ENCODE measurements at regions not wholly inside any gene's neighbourhood (a gene's known extent, or its start where the extent isn't known, plus 50 kb on each side); places are given as distances from the start of the nearest gene placed in this dataset.

DNA sequence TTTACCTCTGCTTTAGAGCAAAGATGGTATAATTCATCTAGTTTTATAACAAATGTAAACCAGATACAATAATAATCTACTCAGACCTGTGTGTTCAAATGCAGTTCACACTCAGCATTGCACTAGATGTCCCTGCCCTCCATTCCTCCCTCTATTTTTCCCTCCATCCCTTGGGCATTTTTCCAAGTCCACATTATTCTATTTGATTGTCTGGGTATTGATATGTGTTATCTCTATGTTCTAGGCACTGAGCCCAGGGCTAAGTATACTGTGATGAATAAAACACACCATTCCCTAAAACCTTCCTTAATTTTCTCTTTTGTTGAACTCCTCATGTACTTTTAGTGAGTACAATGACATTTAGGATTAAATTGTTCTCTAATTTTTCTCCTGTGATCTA is 66.2 kb upstream of the HMCN1 start:
- ChIA-PET POLR2A (no interaction called here), CTCF (no interaction called here)
- no peak for DNase-seq (ENCODE audit: extremely low spot score)
- no peak for TF ChIP-seq ZNF384 (IDR thresholded peaks at IDR 0.05)
- TF ChIP-seq ARNT (IDR thresholded peaks at IDR 0.05), result no peak
- TF ChIP-seq FOXM1 (IDR thresholded peaks at IDR 0.05; ENCODE audit: borderline replicate concordance), result no peak
- TF ChIP-seq NFRKB (IDR thresholded peaks at IDR 0.05), result no peak
- TF ChIP-seq, protein P1, sequence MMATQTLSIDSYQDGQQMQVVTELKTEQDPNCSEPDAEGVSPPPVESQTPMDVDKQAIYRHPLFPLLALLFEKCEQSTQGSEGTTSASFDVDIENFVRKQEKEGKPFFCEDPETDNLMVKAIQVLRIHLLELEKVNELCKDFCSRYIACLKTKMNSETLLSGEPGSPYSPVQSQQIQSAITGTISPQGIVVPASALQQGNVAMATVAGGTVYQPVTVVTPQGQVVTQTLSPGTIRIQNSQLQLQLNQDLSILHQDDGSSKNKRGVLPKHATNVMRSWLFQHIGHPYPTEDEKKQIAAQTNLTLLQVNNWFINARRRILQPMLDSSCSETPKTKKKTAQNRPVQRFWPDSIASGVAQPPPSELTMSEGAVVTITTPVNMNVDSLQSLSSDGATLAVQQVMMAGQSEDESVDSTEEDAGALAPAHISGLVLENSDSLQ (IDR thresholded peaks at IDR 0.05), result no peak
- no peak for TF ChIP-seq L3MBTL2 (conservative IDR thresholded peaks at IDR 0.05)
- TF ChIP-seq HDGF (IDR thresholded peaks at IDR 0.05; ENCODE audit: borderline replicate concordance), result no peak
- no peak for TF ChIP-seq SP1 (IDR thresholded peaks at IDR 0.05)
- no peak for TF ChIP-seq BHLHE40 (IDR thresholded peaks at IDR 0.05; ENCODE audit: borderline replicate concordance)
- TF ChIP-seq LEF1 (IDR thresholded peaks at IDR 0.05; ENCODE audit: borderline replicate concordance), result no peak
- TF ChIP-seq SUZ12 (IDR thresholded peaks at IDR 0.05), result no peak
- TF ChIP-seq FOXA1 (IDR thresholded peaks at IDR 0.05), result no peak
- no peak for TF ChIP-seq ELF4 (IDR thresholded peaks at IDR 0.05)
- TF ChIP-seq FOXK2 (IDR thresholded peaks at IDR 0.05), result no peak
- no peak for TF ChIP-seq TARDBP (IDR thresholded peaks at IDR 0.05)
- TF ChIP-seq CTBP1 (IDR thresholded peaks at IDR 0.05; ENCODE audit: borderline replicate concordance), result no peak

DNA sequence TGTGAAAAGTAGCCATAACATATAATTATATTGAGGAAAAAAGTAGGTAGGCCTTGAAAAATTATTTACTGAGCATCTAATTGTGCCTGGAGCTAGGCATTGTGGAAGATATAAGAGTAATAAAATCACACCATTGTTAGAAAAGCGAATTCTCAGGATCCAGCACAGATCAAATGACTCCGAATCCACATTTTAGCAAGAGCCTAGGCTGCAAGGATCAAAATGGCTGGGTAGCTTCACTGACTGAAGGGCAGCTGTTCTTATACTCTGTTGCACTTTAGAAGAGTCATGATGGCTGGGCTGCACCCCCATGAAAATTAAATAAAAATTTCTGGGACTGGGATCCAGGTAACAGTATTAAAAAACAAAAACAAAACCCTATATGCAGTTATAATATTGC is 67.6 kb upstream of the HMCN1 start:
- TF ChIP-seq ARNT (IDR thresholded peaks at IDR 0.05), result no peak
- TF ChIP-seq CTBP1 (IDR thresholded peaks at IDR 0.05; ENCODE audit: borderline replicate concordance), result no peak
- no peak for TF ChIP-seq HDGF (IDR thresholded peaks at IDR 0.05; ENCODE audit: borderline replicate concordance)
- TF ChIP-seq FOXM1 (IDR thresholded peaks at IDR 0.05; ENCODE audit: borderline replicate concordance), result no peak
- no peak for TF ChIP-seq LEF1 (IDR thresholded peaks at IDR 0.05; ENCODE audit: borderline replicate concordance)
- TF ChIP-seq TARDBP (IDR thresholded peaks at IDR 0.05), result no peak
- TF ChIP-seq NFRKB (IDR thresholded peaks at IDR 0.05), result no peak
- no peak for TF ChIP-seq SP1 (IDR thresholded peaks at IDR 0.05)
- no peak for TF ChIP-seq BHLHE40 (IDR thresholded peaks at IDR 0.05; ENCODE audit: borderline replicate concordance)
- no peak for TF ChIP-seq L3MBTL2 (conservative IDR thresholded peaks at IDR 0.05)
- TF ChIP-seq, protein P1 (IDR thresholded peaks at IDR 0.05), result no peak
- TF ChIP-seq FOXA1 (IDR thresholded peaks at IDR 0.05), result no peak
- no peak for TF ChIP-seq FOXK2 (IDR thresholded peaks at IDR 0.05)
- no peak for TF ChIP-seq ZNF384 (IDR thresholded peaks at IDR 0.05)
- no peak for TF ChIP-seq ELF4 (IDR thresholded peaks at IDR 0.05)
- TF ChIP-seq SUZ12 (IDR thresholded peaks at IDR 0.05), result no peak
- DNase-seq (ENCODE audit: extremely low spot score), result no peak
- ChIA-PET POLR2A (no interaction called here), CTCF (no interaction called here)

DNA sequence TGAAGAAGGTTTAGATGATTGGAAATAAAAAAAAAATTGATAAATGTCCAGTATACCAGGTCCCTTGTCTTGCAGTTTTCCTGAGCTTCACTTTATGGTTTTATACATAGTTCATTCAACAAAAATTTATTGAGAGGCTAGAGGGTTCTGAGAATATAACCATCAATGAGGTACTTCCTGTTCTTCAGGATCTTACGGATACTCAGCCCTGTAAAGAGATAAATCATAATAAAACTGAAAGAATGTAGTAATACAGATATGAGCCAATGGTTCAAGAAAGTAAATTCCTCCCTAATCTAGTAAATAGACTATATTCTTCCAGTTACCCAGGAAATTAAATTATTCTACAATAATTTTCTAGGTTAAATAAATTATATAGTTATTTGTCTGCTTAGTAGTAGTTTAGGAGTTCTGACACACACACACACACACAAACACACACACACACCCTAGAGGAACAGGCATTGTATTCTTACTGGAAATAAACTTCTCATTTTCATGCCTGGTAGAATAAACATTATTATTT is 70.4 kb upstream of the HMCN1 start:
- ChIA-PET CTCF (interaction anchor here (0.6 to 1.4 kb wide), 2 partner anchors 68 to 654 kb away, joined by 3 read pairs; no protein-coding TSS in a partner anchor), POLR2A (no interaction called here)
- no peak for DNase-seq (ENCODE audit: extremely low spot score)
- TF ChIP-seq LEF1 (IDR thresholded peaks at IDR 0.05; ENCODE audit: borderline replicate concordance), result no peak
- no peak for TF ChIP-seq SUZ12 (IDR thresholded peaks at IDR 0.05)
- TF ChIP-seq FOXK2 (IDR thresholded peaks at IDR 0.05), result no peak
- TF ChIP-seq SP1 (IDR thresholded peaks at IDR 0.05), result no peak
- TF ChIP-seq, protein P1 (IDR thresholded peaks at IDR 0.05), result no peak
- no peak for TF ChIP-seq TARDBP (IDR thresholded peaks at IDR 0.05)
- TF ChIP-seq HDGF (IDR thresholded peaks at IDR 0.05; ENCODE audit: borderline replicate concordance), result no peak
- TF ChIP-seq FOXA1 (IDR thresholded peaks at IDR 0.05), result no peak
- no peak for TF ChIP-seq ZNF384 (IDR thresholded peaks at IDR 0.05)
- TF ChIP-seq NFRKB (IDR thresholded peaks at IDR 0.05), result no peak
- TF ChIP-seq L3MBTL2 (conservative IDR thresholded peaks at IDR 0.05), result no peak
- no peak for TF ChIP-seq FOXM1 (IDR thresholded peaks at IDR 0.05; ENCODE audit: borderline replicate concordance)
- TF ChIP-seq BHLHE40 (IDR thresholded peaks at IDR 0.05; ENCODE audit: borderline replicate concordance), result no peak
- TF ChIP-seq ELF4 (IDR thresholded peaks at IDR 0.05), result no peak
- TF ChIP-seq ARNT (IDR thresholded peaks at IDR 0.05), result no peak
- no peak for TF ChIP-seq CTBP1 (IDR thresholded peaks at IDR 0.05; ENCODE audit: borderline replicate concordance)

DNA sequence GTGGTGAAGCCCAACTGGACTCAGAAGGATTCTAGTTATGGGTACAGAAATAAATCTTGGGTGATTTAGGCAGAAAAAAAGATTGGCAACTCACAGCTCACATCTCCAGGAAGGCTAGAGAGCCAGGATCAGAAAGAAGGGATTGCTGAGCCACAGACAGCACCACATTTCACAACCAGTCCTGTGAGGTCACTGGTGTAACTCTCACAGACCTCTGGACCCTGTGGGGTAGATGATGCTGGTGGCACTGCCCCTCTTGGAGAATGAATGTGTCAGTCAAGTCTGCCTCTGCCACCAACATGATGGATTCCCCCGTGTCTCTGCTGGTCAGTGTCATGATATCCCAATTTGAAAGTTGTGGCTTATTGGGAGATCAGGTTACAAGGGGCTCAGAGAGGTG is 70.9 kb upstream of the HMCN1 start:
- CTCF ChIA-PET, result interaction anchor here (0.6 to 1.4 kb wide), 2 partner anchors 68 to 655 kb away, joined by 3 read pairs; no protein-coding TSS in a partner anchor
- no peak for DNase-seq (ENCODE audit: extremely low spot score)
- POLR2A ChIA-PET, result no interaction called here
- TF ChIP-seq, protein P1 (IDR thresholded peaks at IDR 0.05), result no peak
- TF ChIP-seq SP1 (IDR thresholded peaks at IDR 0.05), result no peak

DNA sequence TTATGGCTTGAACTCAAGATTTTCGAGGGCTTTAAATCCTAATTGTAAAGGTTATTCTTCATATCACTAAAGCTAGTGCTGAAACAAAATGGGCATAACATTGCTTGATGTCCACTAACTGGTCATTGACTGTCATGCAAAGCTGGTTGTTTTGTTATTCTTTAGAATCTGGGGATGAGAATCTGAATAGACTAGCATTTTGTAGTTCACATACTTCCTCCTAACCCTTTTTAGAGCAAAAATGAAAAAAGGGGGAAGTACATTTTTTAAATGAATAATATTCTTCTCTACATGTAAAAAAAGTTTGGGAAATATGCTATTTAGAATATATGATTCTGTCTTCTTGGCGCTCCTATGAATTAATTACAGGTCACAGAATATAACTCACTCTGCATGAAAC is 72.2 kb upstream of the HMCN1 start:
- DNase-seq (ENCODE audit: extremely low spot score), result no peak
- CTCF ChIA-PET, result interaction anchor here (1.5 kb wide), 1 partner anchor 12 kb away, joined by 6 read pairs; no protein-coding TSS in a partner anchor
- TF ChIP-seq NFRKB (IDR thresholded peaks at IDR 0.05) (no peak), FOXA1 (IDR thresholded peaks at IDR 0.05) (no peak), SP1 (IDR thresholded peaks at IDR 0.05) (no peak), TARDBP (IDR thresholded peaks at IDR 0.05) (no peak), SUZ12 (IDR thresholded peaks at IDR 0.05) (no peak), ARNT (IDR thresholded peaks at IDR 0.05) (no peak), ZNF384 (IDR thresholded peaks at IDR 0.05) (no peak), LEF1 (IDR thresholded peaks at IDR 0.05; ENCODE audit: borderline replicate concordance) (no peak), CTBP1 (IDR thresholded peaks at IDR 0.05; ENCODE audit: borderline replicate concordance) (no peak), BHLHE40 (IDR thresholded peaks at IDR 0.05; ENCODE audit: borderline replicate concordance) (no peak), L3MBTL2 (conservative IDR thresholded peaks at IDR 0.05) (no peak), FOXM1 (IDR thresholded peaks at IDR 0.05; ENCODE audit: borderline replicate concordance) (no peak), ELF4 (IDR thresholded peaks at IDR 0.05) (no peak), HDGF (IDR thresholded peaks at IDR 0.05; ENCODE audit: borderline replicate concordance) (no peak), FOXK2 (IDR thresholded peaks at IDR 0.05) (no peak)
- TF ChIP-seq, protein P1 (IDR thresholded peaks at IDR 0.05), result no peak
- POLR2A ChIA-PET, result no interaction called here
